ENCODE measurements at regions not wholly inside any gene's neighbourhood (a gene's known extent, or its start where the extent isn't known, plus 50 kb on each side); places are given as distances from the start of the nearest gene placed in this dataset.
A peak's percentile ranks its signal among the peaks of the same experiment; 100 is the strongest.

- no peak overlapping the region for H3K4me3 ChIP-seq (ENCODE audit: low read length)
- DNase-seq (ENCODE audit: low read depth, low spot score), result no peak
Measured at GRCh38 chr5:147152086-147152485, 82.7 kb upstream of the STK32A start.

- DNase-seq (ENCODE audit: low read depth, low spot score), result no peak
- H3K4me3 ChIP-seq (ENCODE audit: low read length), result no peak overlapping the region
Measured at GRCh38 chr5:147154809-147155208, 80.0 kb upstream of the STK32A start.

- H3K4me3 ChIP-seq (ENCODE audit: low read length), result no peak overlapping the region
- no peak for DNase-seq (ENCODE audit: low read depth, low spot score)
Measured at GRCh38 chr5:147156012-147156411, 78.8 kb upstream of the STK32A start.

GRCh38 chr5:147160902-147161700, 73.7 kb upstream of the STK32A start:
- DNase-seq (ENCODE audit: low read depth, low spot score), result no peak
- no peak overlapping the region for H3K4me3 ChIP-seq (ENCODE audit: low read length)

DNA sequence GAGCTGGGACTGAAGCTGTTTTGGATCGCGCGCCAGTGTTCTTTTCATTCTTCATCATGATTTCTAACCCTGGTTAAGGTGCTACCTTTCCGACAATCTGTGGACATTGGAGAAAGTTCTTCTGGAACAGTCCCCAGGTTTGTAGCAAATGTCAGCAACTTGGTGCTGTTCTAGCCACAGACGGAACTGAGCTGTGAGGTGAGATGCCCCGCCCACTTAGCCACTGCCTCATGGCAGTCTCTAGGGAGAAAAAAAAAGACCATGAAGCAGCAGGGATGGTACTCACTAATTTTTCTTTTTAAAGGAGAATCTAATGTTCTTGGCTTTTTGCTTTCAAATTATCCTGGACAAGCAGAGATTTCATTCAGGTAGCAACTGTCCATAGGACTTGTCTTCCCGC, 72.1 kb upstream of the STK32A start:
- no peak for DNase-seq (ENCODE audit: low read depth, low spot score)
- H3K4me3 ChIP-seq (ENCODE audit: low read length), result no peak overlapping the region

- no peak for DNase-seq (ENCODE audit: low read depth, low spot score)
- no peak overlapping the region for H3K4me3 ChIP-seq (ENCODE audit: low read length)
Measured at GRCh38 chr5:147167529-147167928, 67.3 kb upstream of the STK32A start.

DNA sequence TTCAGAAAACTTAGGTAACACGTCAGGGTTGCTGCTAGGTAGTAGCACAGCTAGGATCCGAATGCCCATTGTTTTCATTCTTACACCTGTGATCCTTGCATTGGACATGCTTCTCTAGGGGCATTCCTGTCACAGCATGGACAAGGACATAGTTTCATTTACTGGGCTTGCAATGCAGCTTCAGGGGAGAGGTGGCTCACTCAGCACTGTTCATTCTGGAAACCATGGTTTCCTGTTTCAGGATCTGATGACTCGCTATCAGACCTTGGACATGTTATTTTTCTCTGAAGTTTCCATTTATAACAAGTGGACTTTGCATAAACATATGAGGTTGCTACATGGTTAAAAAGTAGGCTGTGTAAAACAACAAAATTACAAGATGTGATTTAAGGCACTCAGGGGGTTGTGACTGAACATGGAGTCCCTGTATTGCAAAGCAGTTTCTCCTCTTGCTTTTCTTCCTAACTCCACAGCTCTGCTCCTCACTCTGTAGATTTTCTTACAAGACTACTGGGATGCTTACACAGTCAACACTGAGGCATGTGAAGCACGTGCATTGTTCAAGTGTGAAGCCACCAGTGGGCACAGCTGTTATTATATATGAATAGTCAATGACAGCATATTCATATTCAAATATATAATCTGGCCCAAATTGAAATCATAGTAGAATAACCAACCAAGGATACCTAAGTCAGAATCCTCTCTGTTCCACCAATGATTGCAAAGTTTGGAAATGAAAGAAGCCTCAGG, 66.1 kb upstream of the STK32A start:
- no peak overlapping the region for H3K4me3 ChIP-seq (ENCODE audit: low read length)
- no peak for DNase-seq (ENCODE audit: low read depth, low spot score)

- no peak overlapping the region for H3K4me3 ChIP-seq (ENCODE audit: low read length)
- no peak for DNase-seq (ENCODE audit: low read depth, low spot score)
Measured at GRCh38 chr5:147169399-147169798, 65.4 kb upstream of the STK32A start.

DNA sequence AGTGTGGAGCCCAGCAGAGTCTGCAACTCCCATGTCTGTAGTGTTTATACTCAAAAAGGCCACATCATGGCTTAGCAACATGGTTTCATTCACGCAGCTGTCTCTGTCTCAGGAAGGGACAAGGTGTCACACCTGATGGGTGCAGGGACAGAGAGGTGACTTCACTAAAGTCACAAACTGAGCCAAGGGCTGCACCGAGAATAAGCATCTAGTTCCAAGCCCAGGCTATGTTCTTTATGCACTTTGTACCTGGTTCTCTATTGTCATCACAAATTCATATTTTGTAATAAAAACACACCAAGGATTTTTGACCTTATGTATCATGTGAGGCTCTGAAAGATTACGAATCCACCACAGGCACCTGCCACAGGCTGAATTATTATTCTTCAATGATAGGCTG, 64.9 kb upstream of the STK32A start:
- no peak overlapping the region for H3K4me3 ChIP-seq (ENCODE audit: low read length)
- DNase-seq (ENCODE audit: low read depth, low spot score), result no peak

- H3K4me3 ChIP-seq (ENCODE audit: low read length), result no peak overlapping the region
- peak; percentile 77 for DNase-seq (ENCODE audit: low read depth, low spot score)
Measured at GRCh38 chr5:147170603-147171002, 64.2 kb upstream of the STK32A start.

GRCh38 chr5:147174671-147175265, 60.1 kb upstream of the STK32A start:
- DNase-seq (ENCODE audit: low read depth, low spot score), result no peak

DNA sequence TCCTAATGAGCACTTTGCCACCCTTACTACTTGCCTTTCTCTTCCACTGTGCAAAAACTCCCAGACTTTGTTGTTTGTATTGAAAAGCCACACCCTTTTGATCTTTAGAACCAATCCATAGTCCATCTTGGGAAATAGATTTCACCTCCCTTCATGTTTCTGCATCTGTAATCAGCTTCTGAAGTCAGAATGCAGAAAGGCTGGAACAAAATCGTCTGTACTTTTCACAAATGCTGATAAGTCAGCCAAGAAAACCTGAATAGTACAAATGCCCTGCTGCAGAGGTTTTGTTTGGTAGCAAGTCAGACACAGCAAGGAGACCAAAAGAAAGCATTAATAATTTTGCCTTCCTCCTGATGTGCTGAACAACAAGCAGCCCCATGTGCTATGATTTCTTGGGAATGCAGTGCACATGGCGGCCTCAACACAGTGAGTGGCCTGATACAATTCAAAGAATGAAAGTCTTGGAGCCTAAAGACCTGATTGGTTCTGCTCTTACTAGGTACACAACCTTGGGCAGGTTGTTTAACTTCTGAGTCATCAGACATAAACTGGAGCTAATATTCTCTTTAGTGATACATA, 59.2 kb upstream of the STK32A start:
- no peak for DNase-seq (ENCODE audit: low read depth, low spot score)
- H3K4me3 ChIP-seq (ENCODE audit: low read length), result no peak overlapping the region

More at GRCh38 chr5:147174671-147175265, 60.1 kb upstream of the STK32A start:
- H3K4me3 ChIP-seq (ENCODE audit: low read length), result no peak overlapping the region

DNA sequence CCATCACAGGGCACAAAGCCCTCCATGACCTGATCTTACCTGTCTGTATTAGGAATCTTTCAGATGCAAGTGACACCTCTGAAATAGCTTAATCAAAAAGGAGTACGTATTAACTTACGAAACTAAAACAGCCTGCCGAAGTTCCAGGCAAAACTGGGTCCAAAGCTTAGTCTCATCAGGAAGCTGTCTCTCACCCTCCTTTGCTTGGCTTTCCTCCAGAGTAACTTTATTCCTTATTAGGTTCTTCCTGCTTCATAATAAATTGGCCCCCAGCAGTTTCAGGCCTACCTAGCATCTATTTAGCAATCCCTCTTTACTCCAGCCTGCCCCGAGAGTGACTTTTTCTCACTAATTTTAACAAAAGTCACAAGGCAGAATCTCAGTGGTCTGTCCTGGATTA, 58.4 kb upstream of the STK32A start:
- H3K4me3 ChIP-seq (ENCODE audit: low read length), result no peak overlapping the region
- no peak for DNase-seq (ENCODE audit: low read depth, low spot score)

DNA sequence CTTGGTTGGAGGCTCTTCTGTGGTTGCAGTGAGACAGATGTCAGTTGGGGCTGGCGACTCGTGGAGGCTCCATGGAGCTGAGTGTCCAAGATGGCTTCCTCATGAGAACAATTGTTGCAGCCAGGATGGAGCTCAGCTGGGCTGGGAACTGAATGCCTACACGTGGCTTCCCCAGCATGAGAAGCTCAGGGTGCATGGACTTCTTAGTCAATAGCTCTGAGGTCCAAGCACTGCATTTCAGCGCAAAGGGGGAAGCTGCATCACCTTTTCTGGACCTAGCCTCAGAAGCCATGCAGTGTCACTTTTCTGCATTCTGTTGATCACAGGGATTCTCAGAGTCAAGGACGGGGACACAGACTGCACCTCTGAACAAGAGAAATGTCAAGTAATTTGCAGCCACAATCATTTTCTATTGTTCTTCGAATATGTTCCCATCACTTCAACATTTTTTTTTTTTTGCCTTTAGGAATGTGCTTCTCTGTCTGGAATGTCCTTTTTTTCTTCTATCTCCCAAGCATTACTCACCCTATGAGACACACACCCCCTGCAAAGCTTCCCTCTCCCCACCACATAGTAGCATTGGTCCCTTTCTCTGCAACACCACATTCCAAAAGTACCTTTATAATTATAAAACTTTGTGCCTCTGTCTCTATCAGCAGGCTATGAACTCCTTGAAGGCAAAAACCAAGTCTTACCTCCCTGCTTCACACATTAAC, 57.5 kb upstream of the STK32A start:
- DNase-seq (ENCODE audit: low read depth, low spot score), result no peak
- no peak overlapping the region for H3K4me3 ChIP-seq (ENCODE audit: low read length)

- H3K4me3 ChIP-seq (ENCODE audit: low read length), result no peak overlapping the region
- no peak for DNase-seq (ENCODE audit: low read depth, low spot score)
Measured at GRCh38 chr5:147179562-147180147, 55.2 kb upstream of the STK32A start.

DNA sequence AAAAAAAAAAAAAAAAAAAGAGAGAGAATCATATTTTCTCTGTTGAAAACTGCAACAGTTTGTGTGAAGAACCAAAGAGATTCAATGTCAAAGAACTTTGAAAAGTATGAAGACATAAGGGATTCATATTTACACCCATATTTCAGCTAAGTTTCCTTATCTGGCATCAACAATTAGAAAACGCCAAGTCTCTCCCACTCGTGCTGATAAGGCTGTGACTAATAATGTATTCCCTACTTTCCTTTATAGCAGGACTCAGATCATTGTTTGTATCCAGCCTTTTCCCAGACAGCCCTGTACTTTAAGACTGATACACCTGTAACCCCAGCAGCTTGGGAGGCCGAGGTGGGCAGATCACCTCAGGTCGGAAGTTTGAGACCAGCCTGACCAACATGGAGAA, 54.1 kb upstream of the STK32A start:
- no peak overlapping the region for H3K4me3 ChIP-seq (ENCODE audit: low read length)
- no peak for DNase-seq (ENCODE audit: low read depth, low spot score)
